K562 (cell line): ENCODE measurements at regions not wholly inside any gene's neighbourhood (a gene's known extent, or its start where the extent isn't known, plus 50 kb on each side); places are given as distances from the start of the nearest gene placed in this dataset.

Experiments
- ATAC-seq: fragments of 200-7000 bp; cut with Tn5 transposase; 3 replicates; pipeline ENCODE4 v1.9.1; 2020; ENCODE audit warnings: moderate library complexity
- BruUV-seq: library from RNA; stranded (reverse); fragments of 400-500 nt; replicated peaks from 2 replicates; lab custom pipeline; 2021; lab: Mats Ljungman, UMichigan
- CTCF ChIA-PET: fragments of 300-600 bp; formaldehyde crosslinking; extraction: SDS; loops from one replicate; lab custom pipeline; 2021; ENCODE audit warnings: low intra/inter-chr PET ratio; lab: Yijun Ruan, JAX
- POLR2A ChIA-PET: fragments of 300-600, 350-650 bp; sonication (Branson Sonifier 250); formaldehyde crosslinking; extraction: SDS; loops from one replicate; lab custom pipeline; 2021; ENCODE audit warnings: antibody characterized with exemption, inconsistent platforms; lab: Yijun Ruan, JAX
- DNase-seq, 4 experiments: peaks; one replicate each; pipeline versions ENCODE4 v3.0.0 to v3.0.0-alpha.2; 2011 to 2018; ENCODE audit warnings: low spot score in 3 of 4, mixed read lengths in 3 of 4; ENCODE audit errors: extremely low read depth in 1 of 4
- FAIRE-seq: peaks from 2 replicates; lab custom pipeline; 2011; peaks lifted over from hg19 to GRCh38; lab: Jason Lieb, UNC
- H2AFZ ChIP-seq: 2 replicates; pipeline ENCODE4 v1.6.0; 2011; ENCODE audit warnings: low read depth, low read length, control low read depth, inconsistent platforms
- H3K27ac ChIP-seq: fragments of 200-600 bp; 3 replicates; pipeline ENCODE4 v1.8.0; 2011; ENCODE audit warnings: low read depth, mild to moderate bottlenecking, control low read depth, inconsistent platforms, low read length, moderate library complexity, mixed read lengths; ENCODE audit errors: extremely low read depth
- H3K27me3 ChIP-seq, 2 experiments: fragments of 300-600 bp in 1 of 2; 2 replicates in 1 of 2; 3 replicates in 1 of 2; pipeline versions ENCODE4 v1.6.0 to v1.8.0; 2011; ENCODE audit warnings: inconsistent platforms in 2 of 2, low read length in 2 of 2, mild to moderate bottlenecking in 1 of 2, mixed read lengths in 1 of 2, moderate library complexity in 1 of 2; ENCODE audit not compliant: control insufficient read depth in 2 of 2, insufficient read depth in 2 of 2
- H3K36me3 ChIP-seq: fragments of 300-600 bp; 3 replicates; pipeline ENCODE4 v1.8.0; 2011; ENCODE audit warnings: mild to moderate bottlenecking, low read length, inconsistent platforms; ENCODE audit not compliant: control insufficient read depth, insufficient read depth
- H3K4me1 ChIP-seq, 2 experiments: fragments of 200-600 bp in 1 of 2; replicated peaks in 1 of 2; 2 replicates in 1 of 2; 3 replicates in 1 of 2; pipeline versions ENCODE4 v1.5.1 to v1.8.0; 2011; ENCODE audit warnings: inconsistent platforms in 2 of 2, low read length in 2 of 2, mild to moderate bottlenecking in 1 of 2, mixed read lengths in 1 of 2, moderate library complexity in 1 of 2; ENCODE audit not compliant: control insufficient read depth in 2 of 2, insufficient read depth in 2 of 2
- H3K4me2 ChIP-seq: 2 replicates; pipeline ENCODE4 v1.6.1; 2011; ENCODE audit warnings: low read length, control low read depth, inconsistent platforms, mixed read lengths; ENCODE audit not compliant: insufficient read depth
- H3K4me3 ChIP-seq: fragments of 200-600 bp; sonication (generic), shearing (Covaris generic); 2 replicates; pipeline ENCODE4 v1.5.1; 2016; ENCODE audit warnings: control low read depth, inconsistent platforms
- H3K79me2 ChIP-seq: fragments of 200-600 bp; 3 replicates; pipeline ENCODE4 v1.8.0; 2011; ENCODE audit warnings: low read length, inconsistent platforms; ENCODE audit not compliant: control insufficient read depth, insufficient read depth
- H3K9ac ChIP-seq, 2 experiments: 2 replicates each; pipeline versions ENCODE4 v1.6.0 to v1.6.1; 2011; ENCODE audit warnings: low read depth in 2 of 2, low read length in 2 of 2, control low read depth in 1 of 2, inconsistent platforms in 1 of 2, mild to moderate bottlenecking in 1 of 2, mixed read lengths in 1 of 2; ENCODE audit not compliant: insufficient read depth in 1 of 2
- H3K9me1 ChIP-seq: one replicate; pipeline ENCODE4 v1.6.0; 2011; ENCODE audit warnings: inconsistent platforms, mild to moderate bottlenecking, low read length, moderate library complexity; ENCODE audit not compliant: control insufficient read depth, insufficient read depth
- H3K9me3 ChIP-seq: replicated peaks from 2 replicates; pipeline ENCODE4 v1.5.1; 2011; ENCODE audit warnings: low read depth, low read length, inconsistent platforms; ENCODE audit not compliant: control insufficient read depth, insufficient read depth
- H4K20me1 ChIP-seq: replicated peaks from 2 replicates; pipeline ENCODE4 v1.6.1; 2011; ENCODE audit warnings: low read length, inconsistent platforms, mixed read lengths; ENCODE audit not compliant: control insufficient read depth, insufficient read depth
- CBX3 ChIP-seq, 2 experiments: IDR thresholded peaks; 1 replicate in 1 of 2; 2 replicates in 1 of 2; pipeline ENCODE4 v1.6.1; 2012; ENCODE audit warnings: inconsistent platforms in 2 of 2, low read length in 2 of 2, borderline replicate concordance in 1 of 2, control low read depth in 1 of 2
- E2F4 ChIP-seq: sonication (generic); formaldehyde crosslinking; IDR thresholded peaks from 2 replicates; pipeline ENCODE4 v1.8.0; 2022; ENCODE audit warnings: mild to moderate bottlenecking, low read depth, missing genetic modification reagents
- E2F6 ChIP-seq, 2 experiments: IDR thresholded peaks; 2 replicates each; pipeline ENCODE4 v1.6.1; 2011; ENCODE audit warnings: borderline replicate concordance in 1 of 2, control low read depth in 1 of 2, low read depth in 1 of 2, low read length in 1 of 2, mild to moderate bottlenecking in 1 of 2, mixed read lengths in 1 of 2, moderate library complexity in 1 of 2; ENCODE audit not compliant: insufficient read depth in 1 of 2, insufficient read length in 1 of 2, poor library complexity in 1 of 2, severe bottlenecking in 1 of 2; ENCODE audit errors: extremely low read depth in 1 of 2
- NFIC ChIP-seq: fragments of 450-650 bp; IDR thresholded peaks from 2 replicates; pipeline ENCODE4 v1.6.1; 2017; ENCODE audit warnings: mild to moderate bottlenecking, inconsistent platforms
- THRA ChIP-seq: fragments of 450-650 bp; IDR thresholded peaks from 2 replicates; pipeline ENCODE4 v1.6.1; 2017; ENCODE audit warnings: mild to moderate bottlenecking, moderate library complexity
- ZBTB17 ChIP-seq: fragments of 450-650 bp; formaldehyde crosslinking; IDR thresholded peaks from 2 replicates; pipeline ENCODE4 v1.4.0; 2020; ENCODE audit warnings: mild to moderate bottlenecking
- ZNF280B ChIP-seq: fragments of 250-450 bp; sonication (Bioruptor Pico); IDR thresholded peaks from 2 replicates; pipeline ENCODE4 v1.5.1; 2021; ENCODE audit warnings: mild to moderate bottlenecking
- ZNF830 ChIP-seq: fragments of 250-450 bp; sonication (Bioruptor Pico); IDR thresholded peaks from 2 replicates; pipeline ENCODE4 v1.5.0; 2021; ENCODE audit warnings: mild to moderate bottlenecking
- in situ Hi-C: fragments of 300-500 bp; cut with MboI; formaldehyde crosslinking; loops from 4 replicates; pipeline ENCODE4 v1.15.0; 2018; ENCODE audit warnings: inconsistent platforms, mixed read lengths
- intact Hi-C: fragments of 100-400 bp; cut with micrococcal nuclease; formaldehyde crosslinking; loops from 2 replicates; pipeline ENCODE4 v1.14.2; 2022

- Histone ChIP-seq H3K36me3 (no peaks in the 10 kb centered on the region), H3K79me2 (no peaks in the 10 kb centered on the region), H3K27ac (no peak overlapping the region), H4K20me1 (no peaks in the 10 kb centered on the region), H3K9ac (no peak overlapping the region), H3K4me1 (no peaks in the 10 kb centered on the region), H3K9me1 (no peaks in the 10 kb centered on the region), H3K4me2 (no peak overlapping the region), H3K4me3 (no peak overlapping the region), H3K27me3 (no peaks in the 10 kb centered on the region), H3K9me3 (no peaks in the 10 kb centered on the region), H2AFZ (no peak overlapping the region)
- no TSS peak for BruUV-seq
- no peak for ATAC-seq
- TF ChIP-seq ZBTB17 = no peak
- no peak for TF ChIP-seq ZNF830 (CRISPR knock-in tag)
- no peak for TF ChIP-seq CBX3 (IDR thresholded peaks at IDR 0.05; ENCODE audit: borderline replicate concordance in 1 of 2, low read length in 2 of 2)
- no peak for TF ChIP-seq THRA
- TF ChIP-seq NFIC = no peak
- TF ChIP-seq E2F4 (CRISPR knock-in tag) = no peak
- TF ChIP-seq ZNF280B (CRISPR knock-in tag) = no peak
- no peak for TF ChIP-seq E2F6 (IDR thresholded peaks at IDR 0.05; ENCODE audit: borderline replicate concordance in 1 of 2, extremely low read depth in 1 of 2, insufficient read depth in 1 of 2, insufficient read length in 1 of 2, low read depth in 1 of 2, low read length in 1 of 2, poor library complexity in 1 of 2, severe bottlenecking in 1 of 2)
- no peak for FAIRE-seq
- ChIA-PET CTCF (no interaction called here), POLR2A (no interaction called here)
- in situ Hi-C loops = no loop called here
- no peak for DNase-seq
- intact Hi-C loops = no loop called here
These were observed 436.7 kb upstream of the MAP3K7 start for GRCh38 chr6:91023529-91023928.
